ENCODE measurements at regions not wholly inside any gene's neighbourhood (a gene's known extent, or its start where the extent isn't known, plus 50 kb on each side); places are given as distances from the start of the nearest gene placed in this dataset.
"Not testable (repeated sequence)": the region's sequence is repeated elsewhere in the genome, so short reads cannot be mapped to it uniquely, and the experiment has no call there.

GRCh38 chr11:67871168-67871567 lies 132.7 kb downstream of the UNC93B1 start:
- not testable (repeated sequence) for DNase-seq

DNA sequence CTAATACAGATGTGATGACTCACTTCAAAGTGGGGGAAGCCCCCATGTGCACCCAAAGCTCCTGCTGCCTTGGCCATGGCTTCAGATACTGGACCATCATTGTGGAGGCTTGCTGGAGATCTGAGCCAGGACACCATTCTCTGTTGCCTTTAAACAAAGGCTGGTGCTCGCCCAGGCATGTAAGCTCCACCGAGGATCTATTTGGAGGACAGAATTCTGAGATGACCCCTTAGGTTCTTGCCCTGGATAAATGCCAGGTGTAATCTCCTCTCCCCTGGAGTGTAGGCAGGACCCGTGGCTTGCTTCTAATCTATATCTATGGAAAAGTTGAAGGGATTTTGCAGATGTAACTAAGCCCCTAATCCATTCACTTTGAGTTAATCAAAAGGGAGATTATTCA lies 141.0 kb downstream of the UNC93B1 start:
- DNase-seq = not testable (repeated sequence)

GRCh38 chr11:67859513-67860161 lies 144.3 kb downstream of the UNC93B1 start:
- DNase-seq = not testable (repeated sequence)

- not testable (repeated sequence) for DNase-seq
Observed at GRCh38 chr11:67850747-67851146, 153.2 kb downstream of the UNC93B1 start.

GRCh38 chr11:67849766-67850165 lies 154.1 kb downstream of the UNC93B1 start:
- DNase-seq = not testable (repeated sequence)

DNA sequence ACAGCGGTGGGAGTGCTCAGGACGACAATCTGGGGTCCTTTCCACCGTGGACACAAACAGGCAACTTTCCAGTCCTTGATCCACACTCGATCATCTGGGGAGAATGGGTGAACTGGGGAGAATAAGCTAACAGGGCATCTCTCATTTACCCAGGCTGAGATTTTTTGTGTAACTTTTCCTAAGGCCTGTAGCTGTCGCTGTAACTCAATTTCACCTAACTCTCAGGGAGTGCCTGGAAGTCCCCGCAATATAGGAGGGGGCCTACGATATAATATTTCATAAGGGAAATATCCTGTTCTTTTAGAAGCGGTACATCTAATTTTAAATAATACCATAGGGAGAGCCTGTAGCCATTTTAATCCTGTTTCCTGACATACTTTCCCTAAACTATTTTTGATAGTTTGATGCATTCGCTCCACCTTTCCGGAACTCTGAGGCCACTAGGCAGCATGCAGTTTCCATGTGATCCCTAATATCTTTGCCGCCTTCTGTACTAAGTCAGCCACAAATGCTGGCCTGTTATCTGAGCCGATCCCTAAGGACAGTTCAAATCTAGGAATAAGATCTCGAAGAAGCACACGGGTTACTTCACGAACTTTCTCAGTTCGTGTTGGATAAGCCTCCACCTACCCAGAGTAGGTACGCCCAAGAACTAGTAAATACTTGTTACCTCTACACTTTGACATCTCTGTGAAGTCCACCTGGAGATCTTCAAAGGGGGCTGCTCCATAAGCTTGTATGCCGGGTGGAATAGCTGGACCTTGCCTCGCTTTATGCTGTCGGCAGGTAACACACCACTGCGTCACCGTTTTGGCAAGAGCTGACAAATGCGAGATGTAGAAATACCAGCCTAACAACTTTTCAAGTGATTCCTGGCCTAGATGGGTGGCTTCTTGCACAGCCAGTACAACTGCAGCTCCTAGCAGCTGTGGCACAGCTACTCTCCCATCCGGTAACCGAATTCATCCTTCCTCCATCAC lies 155.7 kb downstream of the UNC93B1 start:
- not testable (repeated sequence) for DNase-seq

GRCh38 chr11:67846303-67846702 lies 157.6 kb downstream of the UNC93B1 start:
- not testable (repeated sequence) for DNase-seq

DNA sequence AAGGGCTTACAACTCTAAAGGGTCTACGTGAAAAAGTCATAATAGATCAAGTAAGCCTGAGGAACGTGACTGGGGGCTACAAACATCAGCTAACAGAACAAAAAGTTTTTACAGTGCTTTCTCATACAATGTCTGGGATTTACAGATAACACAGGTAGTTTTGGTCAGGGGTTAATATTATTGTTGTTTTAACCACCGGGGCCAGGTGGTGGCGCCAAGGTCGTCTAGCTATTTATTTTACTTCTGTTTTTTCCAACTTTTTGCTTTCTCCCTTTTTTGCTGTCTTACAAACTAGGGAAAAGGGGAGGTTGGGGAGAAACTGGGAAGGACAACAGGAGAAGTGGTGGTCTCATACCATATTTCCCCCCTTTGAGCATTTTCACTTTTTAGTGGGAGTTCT lies 158.6 kb downstream of the UNC93B1 start:
- not testable (repeated sequence) for DNase-seq

- not testable (repeated sequence) for DNase-seq
Observed at GRCh38 chr11:67840599-67840998, 163.3 kb downstream of the UNC93B1 start.

DNA sequence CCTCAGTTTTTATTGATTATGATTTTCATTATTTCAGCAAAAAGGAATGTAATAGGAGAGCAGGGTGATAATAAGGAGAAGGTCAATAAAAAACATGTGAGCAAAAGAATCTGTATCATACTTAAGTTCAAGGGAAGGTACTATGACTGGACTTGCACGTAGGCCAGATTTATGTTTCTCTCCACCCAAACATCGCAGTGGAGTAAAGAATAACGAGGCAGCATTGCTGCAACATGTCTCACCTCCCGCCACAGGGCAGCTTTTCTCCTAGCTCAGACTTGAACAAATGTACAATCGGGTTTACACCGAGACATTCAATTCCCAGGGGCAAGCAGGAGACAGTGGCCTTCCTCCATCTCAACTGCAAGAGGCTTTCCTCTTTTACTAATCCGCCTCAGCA lies 155.7 kb upstream of the ALDH3B2 start:
- not testable (repeated sequence) for DNase-seq

DNA sequence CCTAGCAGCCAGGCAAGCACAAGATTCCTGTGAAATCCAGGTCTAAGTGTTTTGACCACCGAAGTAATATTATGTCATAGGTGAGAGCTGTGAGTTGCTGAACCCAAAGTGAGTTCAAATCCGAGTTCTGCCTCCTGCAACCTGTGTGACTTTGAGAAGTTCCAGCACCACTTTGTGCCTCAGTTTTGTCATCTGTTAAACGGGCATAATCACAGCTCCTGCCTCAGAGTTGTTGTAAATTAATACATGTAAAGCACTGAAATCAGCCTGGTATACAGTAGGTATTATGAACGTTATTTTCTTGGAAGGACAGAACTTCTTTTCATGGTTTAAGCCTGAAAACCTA lies 152.5 kb upstream of the ALDH3B2 start:
- DNase-seq = not testable (repeated sequence)

- DNase-seq = peak; percentile 72
Observed at GRCh38 chr11:67826028-67826950, 151.9 kb upstream of the ALDH3B2 start.

- DNase-seq = not testable (repeated sequence)
Observed at GRCh38 chr11:67824861-67825260, 150.4 kb upstream of the ALDH3B2 start.

GRCh38 chr11:67820081-67820480 lies 145.7 kb upstream of the ALDH3B2 start:
- DNase-seq = no peak

GRCh38 chr11:67817558-67817957 lies 143.1 kb upstream of the ALDH3B2 start:
- not testable (repeated sequence) for DNase-seq

- DNase-seq = not testable (repeated sequence)
Observed at GRCh38 chr11:67809301-67809700, 134.9 kb upstream of the ALDH3B2 start.

GRCh38 chr11:67807896-67808295 lies 133.5 kb upstream of the ALDH3B2 start:
- DNase-seq = not testable (repeated sequence)

- DNase-seq = not testable (repeated sequence)
Observed at GRCh38 chr11:67806728-67807235, 132.4 kb upstream of the ALDH3B2 start.

DNA sequence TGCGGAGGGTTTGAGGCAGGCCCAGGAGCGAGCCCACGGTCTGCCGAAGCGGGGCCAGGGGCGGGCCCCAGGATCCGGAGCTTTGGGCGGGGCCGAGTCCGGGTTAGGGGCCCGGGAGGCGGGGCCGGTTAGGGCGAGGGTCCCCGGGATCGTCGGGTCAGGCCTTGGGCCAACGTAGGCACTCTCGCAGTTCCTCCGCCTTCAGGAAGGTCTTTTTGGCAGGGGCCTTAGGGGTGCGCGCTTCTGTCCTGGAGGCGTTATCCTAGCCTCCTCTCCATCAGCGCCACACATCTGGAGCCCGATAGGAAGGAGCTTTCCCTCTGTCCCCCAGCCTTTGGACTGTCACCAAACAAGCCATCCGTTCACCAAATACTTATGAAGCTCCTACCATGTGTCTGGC lies 131.8 kb upstream of the ALDH3B2 start:
- not testable (repeated sequence) for DNase-seq

GRCh38 chr11:67805253-67806126 lies 131.1 kb upstream of the ALDH3B2 start:
- DNase-seq = peak; percentile 89
